H9 (cell line): ENCODE measurements at regions not wholly inside any gene's neighbourhood (a gene's known extent, or its start where the extent isn't known, plus 50 kb on each side); places are given as distances from the start of the nearest gene placed in this dataset.

Experiments
- DNase-seq: peaks from one replicate; pipeline ENCODE4 v3.0.0-alpha.2; 2017
- H2AFZ ChIP-seq: one replicate; pipeline ENCODE4 v1.6.1; 2013; ENCODE audit warnings: mild to moderate bottlenecking, low read length, control low read depth, moderate library complexity
- H2AK5ac ChIP-seq: 2 replicates; pipeline ENCODE4 v1.6.1; 2013; ENCODE audit warnings: low read length, control low read depth, mixed read lengths; ENCODE audit not compliant: insufficient read length
- H2BK120ac ChIP-seq: one replicate; pipeline ENCODE4 v1.6.1; 2013; ENCODE audit warnings: low read depth, mild to moderate bottlenecking, low read length, control low read depth, inconsistent platforms; ENCODE audit not compliant: poor library complexity, severe bottlenecking
- H2BK12ac ChIP-seq: 2 replicates; pipeline ENCODE4 v1.6.1; 2013; ENCODE audit warnings: low read length, control low read depth, mixed read lengths, low read depth; ENCODE audit not compliant: insufficient read length
- H2BK15ac ChIP-seq: 2 replicates; pipeline ENCODE4 v1.6.1; 2013; ENCODE audit warnings: low read depth, low read length, control low read depth
- H2BK20ac ChIP-seq: one replicate; pipeline ENCODE4 v1.6.1; 2013; ENCODE audit warnings: low read depth, mild to moderate bottlenecking, low read length, control low read depth, inconsistent platforms; ENCODE audit not compliant: poor library complexity, severe bottlenecking
- H2BK5ac ChIP-seq: 2 replicates; pipeline ENCODE4 v1.6.1; 2013; ENCODE audit warnings: low read length, control low read depth, mixed read lengths; ENCODE audit not compliant: insufficient read length
- H3K14ac ChIP-seq: 2 replicates; pipeline ENCODE4 v1.6.1; 2013; ENCODE audit warnings: low read length, control low read depth; ENCODE audit not compliant: insufficient read depth
- H3K18ac ChIP-seq: 2 replicates; pipeline ENCODE4 v1.6.1; 2013; ENCODE audit warnings: low read depth, mild to moderate bottlenecking, mixed read lengths, low read length, control low read depth; ENCODE audit not compliant: insufficient read length
- H3K23ac ChIP-seq: 2 replicates; pipeline ENCODE4 v1.6.1; 2013; ENCODE audit warnings: low read length, control low read depth, mixed read lengths, low read depth; ENCODE audit not compliant: insufficient read length
- H3K23me2 ChIP-seq: 2 replicates; pipeline ENCODE4 v1.6.1; 2013; ENCODE audit warnings: low read depth, mild to moderate bottlenecking, mixed read lengths, low read length, control low read depth; ENCODE audit not compliant: insufficient read length, poor library complexity, severe bottlenecking
- H3K27ac ChIP-seq: 2 replicates; pipeline ENCODE4 v1.5.1; 2013; ENCODE audit warnings: low read length, control low read depth, mixed read lengths, low read depth; ENCODE audit not compliant: insufficient read length
- H3K27me3 ChIP-seq: 2 replicates; pipeline ENCODE4 v1.6.1; 2013; ENCODE audit warnings: low read length, control low read depth, inconsistent platforms; ENCODE audit not compliant: insufficient read depth
- H3K4ac ChIP-seq: 2 replicates; pipeline ENCODE4 v1.6.1; 2013; ENCODE audit warnings: low read depth, mild to moderate bottlenecking, control low read depth, inconsistent platforms, low read length, moderate library complexity
- H3K4me1 ChIP-seq: 2 replicates; pipeline ENCODE4 v1.6.1; 2013; ENCODE audit warnings: low read length, control low read depth, inconsistent platforms; ENCODE audit not compliant: insufficient read depth
- H3K4me2 ChIP-seq: 2 replicates; pipeline ENCODE4 v1.6.1; 2013; ENCODE audit warnings: low read length, control low read depth, mixed read lengths; ENCODE audit not compliant: insufficient read length, insufficient read depth
- H3K56ac ChIP-seq: 2 replicates; pipeline ENCODE4 v1.6.1; 2013; ENCODE audit warnings: low read depth, mild to moderate bottlenecking, mixed read lengths, low read length, control low read depth; ENCODE audit not compliant: insufficient read length
- H3K79me1 ChIP-seq: 2 replicates; pipeline ENCODE4 v1.6.1; 2013; ENCODE audit warnings: low read depth, mild to moderate bottlenecking, moderate library complexity, low read length, control low read depth, inconsistent platforms; ENCODE audit not compliant: insufficient read depth, poor library complexity, severe bottlenecking
- H3K79me2 ChIP-seq: 2 replicates; pipeline ENCODE4 v1.6.1; 2013; ENCODE audit warnings: low read length, control low read depth, inconsistent platforms; ENCODE audit not compliant: insufficient read depth
- H3K9ac ChIP-seq: 2 replicates; pipeline ENCODE4 v1.6.1; 2013; ENCODE audit warnings: low read length, control low read depth, mixed read lengths; ENCODE audit not compliant: insufficient read length; ENCODE audit errors: extremely low read depth
- H3K9me3 ChIP-seq: one replicate; pipeline ENCODE4 v1.6.1; 2013; ENCODE audit warnings: low read depth, low read length, inconsistent platforms; ENCODE audit not compliant: control insufficient read depth
- H3T11ph ChIP-seq: one replicate; pipeline ENCODE4 v1.6.1; 2013; ENCODE audit warnings: mild to moderate bottlenecking, low read length, control low read depth, inconsistent platforms
- H4K20me1 ChIP-seq: one replicate; pipeline ENCODE4 v1.6.1; 2013; ENCODE audit not compliant: control insufficient read depth, insufficient read length, insufficient read depth
- H4K5ac ChIP-seq: 2 replicates; pipeline ENCODE4 v1.6.1; 2013; ENCODE audit warnings: low read depth, mild to moderate bottlenecking, mixed read lengths, low read length, control low read depth; ENCODE audit not compliant: insufficient read length
- H4K8ac ChIP-seq: replicated peaks from 2 replicates; pipeline ENCODE4 v1.6.1; 2013; ENCODE audit warnings: low read length, control low read depth, mixed read lengths, low read depth; ENCODE audit not compliant: insufficient read length
- H4K91ac ChIP-seq: 2 replicates; pipeline ENCODE4 v1.6.1; 2013; ENCODE audit warnings: low read depth, mild to moderate bottlenecking, moderate library complexity, mixed read lengths, low read length, control low read depth; ENCODE audit not compliant: insufficient read length
- H3K27ac Mint-ChIP-seq, 3 experiments: 2 replicates in 2 of 3; 3 replicates in 1 of 3; pipeline ENCODE4 v1.8.0; 2020 to 2021; ENCODE audit warnings: mixed read lengths in 3 of 3, mild to moderate bottlenecking in 1 of 3, moderate library complexity in 1 of 3
- H3K27me3 Mint-ChIP-seq: 2 replicates; pipeline ENCODE4 v1.8.0; 2021; ENCODE audit warnings: low read depth, mild to moderate bottlenecking, moderate library complexity, mixed read lengths
- H3K36me3 Mint-ChIP-seq, 3 experiments: 2 replicates in 2 of 3; 3 replicates in 1 of 3; pipeline ENCODE4 v1.8.0; 2020 to 2021; ENCODE audit warnings: low read depth in 3 of 3, mixed read lengths in 3 of 3; ENCODE audit not compliant: insufficient read depth in 1 of 3
- H3K4me1 Mint-ChIP-seq, 2 experiments: 2 replicates each; pipeline ENCODE4 v1.8.0; 2020; ENCODE audit warnings: mixed read lengths in 2 of 2
- H3K4me3 Mint-ChIP-seq, 2 experiments: 2 replicates in 1 of 2; 3 replicates in 1 of 2; pipeline ENCODE4 v1.8.0; 2020 to 2021; ENCODE audit warnings: mild to moderate bottlenecking in 2 of 2, mixed read lengths in 2 of 2, moderate library complexity in 1 of 2
- H3K9me3 Mint-ChIP-seq, 2 experiments: 2 replicates in 1 of 2; 3 replicates in 1 of 2; pipeline ENCODE4 v1.8.0; 2020; ENCODE audit warnings: mild to moderate bottlenecking in 2 of 2, mixed read lengths in 2 of 2, moderate library complexity in 1 of 2
- CTCF ChIP-seq: fragments of 200-600 bp; sonication (generic); conservative IDR thresholded peaks from 3 replicates; pipeline ENCODE4 v1.8.0; 2021; ENCODE audit warnings: antibody characterized with exemption, mild to moderate bottlenecking
- WGBS: extraction: QIAGEN DNeasy Blood & Tissue Kit; methylation state at CpG from one replicate; pipeline ENCODE4 v1.1.7; 2013; ENCODE audit warnings: missing lambda C conversion rate, low lambda C conversion rate, mixed read lengths; ENCODE audit not compliant: insufficient read length; ENCODE audit errors: extremely low coverage; 5-methylcytosine and 5-hydroxymethylcytosine counted together

DNA sequence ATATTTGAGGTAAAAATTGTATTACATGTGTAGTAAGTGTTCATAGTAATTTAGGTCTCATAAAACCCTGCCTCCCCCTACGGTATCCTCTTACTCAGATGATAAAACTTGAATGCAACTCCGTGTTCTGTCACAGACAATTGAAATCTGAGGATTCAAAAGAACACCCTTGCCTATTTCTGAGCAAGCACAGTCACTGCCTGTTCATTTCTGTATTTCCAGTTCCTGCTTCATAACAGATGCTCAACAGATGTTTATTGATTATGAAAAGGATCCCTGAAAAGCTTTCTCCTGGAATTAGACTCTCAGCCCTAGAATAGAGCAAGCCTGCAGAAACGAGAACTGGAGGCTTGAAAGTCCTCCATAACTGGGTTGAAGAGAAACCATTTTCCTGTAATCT lies 144.1 kb upstream of the SPEF2 start:
- no peak overlapping the region for H2BK120ac ChIP-seq
- H2BK20ac ChIP-seq, result no peak overlapping the region
- no peak overlapping the region for H4K5ac ChIP-seq
- no peaks in the 10 kb centered on the region; a peak in 1 of 4 replicates for H3K4me1 Mint-ChIP-seq
- H3K23ac ChIP-seq, result no peak overlapping the region
- no peak overlapping the region for H3K14ac ChIP-seq
- H3K4me1 ChIP-seq, result no peaks in the 10 kb centered on the region
- no peaks in the 10 kb centered on the region for H3K27me3 Mint-ChIP-seq
- no peak overlapping the region for H3K27ac ChIP-seq
- no peak overlapping the region for H2BK5ac ChIP-seq
- no peak overlapping the region for H3K9ac ChIP-seq
- no CpG with 5 or more reads among the region's 3 CpGs for WGBS
- no peak overlapping the region for H3K4me2 ChIP-seq
- H3K79me1 ChIP-seq, result no peaks in the 10 kb centered on the region
- H3K4me3 Mint-ChIP-seq, result no peak overlapping the region
- no peaks in the 10 kb centered on the region for H3K79me2 ChIP-seq
- H3K36me3 Mint-ChIP-seq, result no peaks in the 10 kb centered on the region
- no peak for DNase-seq
- no peak overlapping the region for H3K18ac ChIP-seq
- no peak overlapping the region for H4K8ac ChIP-seq
- H2AK5ac ChIP-seq, result no peak overlapping the region
- no peak overlapping the region for H3K4ac ChIP-seq
- no peak overlapping the region for H3T11ph ChIP-seq
- no peak overlapping the region for H4K91ac ChIP-seq
- no peak overlapping the region for H3K56ac ChIP-seq
- no peaks in the 10 kb centered on the region for H4K20me1 ChIP-seq
- TF ChIP-seq CTCF, result no peak
- H2BK15ac ChIP-seq, result no peak overlapping the region
- H2BK12ac ChIP-seq, result no peak overlapping the region
- H3K27ac Mint-ChIP-seq, result no peak overlapping the region
- no peak overlapping the region for H2AFZ ChIP-seq
- H3K9me3 Mint-ChIP-seq, result peaks cover 0 to 3% of the 10 kb centered on the region in 2 experiments; a peak in 1 of 5 replicates
- H3K27me3 ChIP-seq, result no peaks in the 10 kb centered on the region
- no peaks in the 10 kb centered on the region for H3K23me2 ChIP-seq
- H3K9me3 ChIP-seq, result no peaks in the 10 kb centered on the region
